ENCODE measurements at regions not wholly inside any gene's neighbourhood (a gene's known extent, or its start where the extent isn't known, plus 50 kb on each side); places are given as distances from the start of the nearest gene placed in this dataset.

DNA sequence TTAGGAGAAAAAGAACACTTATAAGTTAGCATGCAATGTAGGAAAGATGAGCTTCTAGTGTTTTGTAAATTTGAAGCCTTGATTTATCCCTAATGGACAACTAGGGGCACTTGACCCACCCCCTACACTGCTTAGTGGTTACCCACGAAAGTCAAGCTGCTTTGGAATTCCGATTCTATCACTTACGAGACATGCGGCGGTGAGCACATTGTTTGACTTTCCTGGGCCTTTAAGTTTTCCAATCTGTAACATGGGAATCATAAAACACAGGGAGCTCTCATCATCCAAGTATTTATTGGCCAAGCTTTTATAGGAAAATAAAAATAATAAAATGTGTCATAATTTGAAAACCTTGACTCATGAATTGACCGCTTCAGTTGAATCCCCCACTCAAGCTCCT, 78.7 kb upstream of the PDK4 start (continued):
- TF ChIP-seq, protein P1, sequence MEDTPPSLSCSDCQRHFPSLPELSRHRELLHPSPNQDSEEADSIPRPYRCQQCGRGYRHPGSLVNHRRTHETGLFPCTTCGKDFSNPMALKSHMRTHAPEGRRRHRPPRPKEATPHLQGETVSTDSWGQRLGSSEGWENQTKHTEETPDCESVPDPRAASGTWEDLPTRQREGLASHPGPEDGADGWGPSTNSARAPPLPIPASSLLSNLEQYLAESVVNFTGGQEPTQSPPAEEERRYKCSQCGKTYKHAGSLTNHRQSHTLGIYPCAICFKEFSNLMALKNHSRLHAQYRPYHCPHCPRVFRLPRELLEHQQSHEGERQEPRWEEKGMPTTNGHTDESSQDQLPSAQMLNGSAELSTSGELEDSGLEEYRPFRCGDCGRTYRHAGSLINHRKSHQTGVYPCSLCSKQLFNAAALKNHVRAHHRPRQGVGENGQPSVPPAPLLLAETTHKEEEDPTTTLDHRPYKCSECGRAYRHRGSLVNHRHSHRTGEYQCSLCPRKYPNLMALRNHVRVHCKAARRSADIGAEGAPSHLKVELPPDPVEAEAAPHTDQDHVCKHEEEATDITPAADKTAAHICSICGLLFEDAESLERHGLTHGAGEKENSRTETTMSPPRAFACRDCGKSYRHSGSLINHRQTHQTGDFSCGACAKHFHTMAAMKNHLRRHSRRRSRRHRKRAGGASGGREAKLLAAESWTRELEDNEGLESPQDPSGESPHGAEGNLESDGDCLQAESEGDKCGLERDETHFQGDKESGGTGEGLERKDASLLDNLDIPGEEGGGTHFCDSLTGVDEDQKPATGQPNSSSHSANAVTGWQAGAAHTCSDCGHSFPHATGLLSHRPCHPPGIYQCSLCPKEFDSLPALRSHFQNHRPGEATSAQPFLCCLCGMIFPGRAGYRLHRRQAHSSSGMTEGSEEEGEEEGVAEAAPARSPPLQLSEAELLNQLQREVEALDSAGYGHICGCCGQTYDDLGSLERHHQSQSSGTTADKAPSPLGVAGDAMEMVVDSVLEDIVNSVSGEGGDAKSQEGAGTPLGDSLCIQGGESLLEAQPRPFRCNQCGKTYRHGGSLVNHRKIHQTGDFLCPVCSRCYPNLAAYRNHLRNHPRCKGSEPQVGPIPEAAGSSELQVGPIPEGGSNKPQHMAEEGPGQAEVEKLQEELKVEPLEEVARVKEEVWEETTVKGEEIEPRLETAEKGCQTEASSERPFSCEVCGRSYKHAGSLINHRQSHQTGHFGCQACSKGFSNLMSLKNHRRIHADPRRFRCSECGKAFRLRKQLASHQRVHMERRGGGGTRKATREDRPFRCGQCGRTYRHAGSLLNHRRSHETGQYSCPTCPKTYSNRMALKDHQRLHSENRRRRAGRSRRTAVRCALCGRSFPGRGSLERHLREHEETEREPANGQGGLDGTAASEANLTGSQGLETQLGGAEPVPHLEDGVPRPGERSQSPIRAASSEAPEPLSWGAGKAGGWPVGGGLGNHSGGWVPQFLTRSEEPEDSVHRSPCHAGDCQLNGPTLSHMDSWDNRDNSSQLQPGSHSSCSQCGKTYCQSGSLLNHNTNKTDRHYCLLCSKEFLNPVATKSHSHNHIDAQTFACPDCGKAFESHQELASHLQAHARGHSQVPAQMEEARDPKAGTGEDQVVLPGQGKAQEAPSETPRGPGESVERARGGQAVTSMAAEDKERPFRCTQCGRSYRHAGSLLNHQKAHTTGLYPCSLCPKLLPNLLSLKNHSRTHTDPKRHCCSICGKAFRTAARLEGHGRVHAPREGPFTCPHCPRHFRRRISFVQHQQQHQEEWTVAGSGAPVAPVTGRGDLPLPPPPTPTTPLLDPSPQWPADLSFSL (CRISPR knock-in tag; IDR thresholded peaks at IDR 0.05) = no peak
- TF ChIP-seq, protein P2, sequence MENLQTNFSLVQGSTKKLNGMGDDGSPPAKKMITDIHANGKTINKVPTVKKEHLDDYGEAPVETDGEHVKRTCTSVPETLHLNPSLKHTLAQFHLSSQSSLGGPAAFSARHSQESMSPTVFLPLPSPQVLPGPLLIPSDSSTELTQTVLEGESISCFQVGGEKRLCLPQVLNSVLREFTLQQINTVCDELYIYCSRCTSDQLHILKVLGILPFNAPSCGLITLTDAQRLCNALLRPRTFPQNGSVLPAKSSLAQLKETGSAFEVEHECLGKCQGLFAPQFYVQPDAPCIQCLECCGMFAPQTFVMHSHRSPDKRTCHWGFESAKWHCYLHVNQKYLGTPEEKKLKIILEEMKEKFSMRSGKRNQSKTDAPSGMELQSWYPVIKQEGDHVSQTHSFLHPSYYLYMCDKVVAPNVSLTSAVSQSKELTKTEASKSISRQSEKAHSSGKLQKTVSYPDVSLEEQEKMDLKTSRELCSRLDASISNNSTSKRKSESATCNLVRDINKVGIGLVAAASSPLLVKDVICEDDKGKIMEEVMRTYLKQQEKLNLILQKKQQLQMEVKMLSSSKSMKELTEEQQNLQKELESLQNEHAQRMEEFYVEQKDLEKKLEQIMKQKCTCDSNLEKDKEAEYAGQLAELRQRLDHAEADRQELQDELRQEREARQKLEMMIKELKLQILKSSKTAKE (CRISPR knock-in tag; IDR thresholded peaks at IDR 0.05; ENCODE audit: borderline replicate concordance) = no peak
- TF ChIP-seq TBX2 (CRISPR knock-in tag; IDR thresholded peaks at IDR 0.05; ENCODE audit: borderline replicate concordance) (no peak), SCMH1 (CRISPR knock-in tag; IDR thresholded peaks at IDR 0.05; ENCODE audit: borderline replicate concordance) (no peak), ZNF737 (CRISPR knock-in tag; IDR thresholded peaks at IDR 0.05; ENCODE audit: borderline replicate concordance) (no peak), JUND (CRISPR knock-in tag; IDR thresholded peaks at IDR 0.05) (no peak), JUN (CRISPR knock-in tag; IDR thresholded peaks at IDR 0.05) (no peak), ZNF460 (CRISPR knock-in tag; IDR thresholded peaks at IDR 0.05; ENCODE audit: borderline replicate concordance) (no peak)
- TF ChIP-seq, protein P3, sequence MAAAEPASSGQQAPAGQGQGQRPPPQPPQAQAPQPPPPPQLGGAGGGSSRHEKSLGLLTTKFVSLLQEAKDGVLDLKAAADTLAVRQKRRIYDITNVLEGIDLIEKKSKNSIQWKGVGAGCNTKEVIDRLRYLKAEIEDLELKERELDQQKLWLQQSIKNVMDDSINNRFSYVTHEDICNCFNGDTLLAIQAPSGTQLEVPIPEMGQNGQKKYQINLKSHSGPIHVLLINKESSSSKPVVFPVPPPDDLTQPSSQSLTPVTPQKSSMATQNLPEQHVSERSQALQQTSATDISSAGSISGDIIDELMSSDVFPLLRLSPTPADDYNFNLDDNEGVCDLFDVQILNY (CRISPR knock-in tag; conservative IDR thresholded peaks at IDR 0.05) = no peak
- TF ChIP-seq, protein P4, sequence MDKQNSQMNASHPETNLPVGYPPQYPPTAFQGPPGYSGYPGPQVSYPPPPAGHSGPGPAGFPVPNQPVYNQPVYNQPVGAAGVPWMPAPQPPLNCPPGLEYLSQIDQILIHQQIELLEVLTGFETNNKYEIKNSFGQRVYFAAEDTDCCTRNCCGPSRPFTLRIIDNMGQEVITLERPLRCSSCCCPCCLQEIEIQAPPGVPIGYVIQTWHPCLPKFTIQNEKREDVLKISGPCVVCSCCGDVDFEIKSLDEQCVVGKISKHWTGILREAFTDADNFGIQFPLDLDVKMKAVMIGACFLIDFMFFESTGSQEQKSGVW (CRISPR knock-in tag; IDR thresholded peaks at IDR 0.05; ENCODE audit: borderline replicate concordance) = no peak
